Middle frontal gyrus (tissue), 1 donor: ENCODE measurements at regions not wholly inside any gene's neighbourhood (a gene's known extent, or its start where the extent isn't known, plus 50 kb on each side); places are given as distances from the start of the nearest gene placed in this dataset.
"Not testable (repeated sequence)": the region's sequence is repeated elsewhere in the genome, so short reads cannot be mapped to it uniquely, and the experiment has no call there.

ENCODE experiments used
- DNase-seq: peaks from one replicate; pipeline ENCODE4 v3.0.0-alpha.2; 2015; ENCODE audit warnings: low spot score; ENCODE audit errors: extremely low spot score

- DNase-seq, result no peak
Observed at GRCh38 chr4:158053086-158053485, 119.7 kb downstream of the GASK1B start.

GRCh38 chr4:158051401-158052235 lies 121.2 kb downstream of the GASK1B start:
- no peak for DNase-seq

GRCh38 chr4:158050942-158051341 lies 121.9 kb downstream of the GASK1B start:
- no peak for DNase-seq

- DNase-seq, result no peak
Observed at GRCh38 chr4:158046345-158046744, 126.5 kb downstream of the GASK1B start.

GRCh38 chr4:158043971-158044618 lies 128.7 kb downstream of the GASK1B start:
- no peak for DNase-seq

GRCh38 chr4:158042591-158043030 lies 130.2 kb downstream of the GASK1B start:
- DNase-seq, result no peak

- no peak for DNase-seq
Observed at GRCh38 chr4:158038718-158039117, 134.1 kb downstream of the GASK1B start.

- no peak for DNase-seq
Observed at GRCh38 chr4:158036998-158037397, 135.8 kb downstream of the GASK1B start.

GRCh38 chr4:158035662-158036195 lies 137.1 kb downstream of the GASK1B start:
- DNase-seq, result no peak

GRCh38 chr4:158033416-158034120 lies 139.3 kb downstream of the GASK1B start:
- no peak for DNase-seq

- no peak for DNase-seq
Observed at GRCh38 chr4:158032733-158033415, 140.0 kb downstream of the GASK1B start.

- not testable (repeated sequence) for DNase-seq
Observed at GRCh38 chr4:158028381-158028780, 144.4 kb downstream of the GASK1B start.

- no peak for DNase-seq
Observed at GRCh38 chr4:158025131-158025530, 147.7 kb downstream of the GASK1B start.

- no peak for DNase-seq
Observed at GRCh38 chr4:158020734-158021346, 152.0 kb downstream of the GASK1B start.

- DNase-seq, result no peak
Observed at GRCh38 chr4:158020176-158020575, 152.6 kb downstream of the GASK1B start.

GRCh38 chr4:158018831-158019230 lies 154.0 kb downstream of the GASK1B start:
- DNase-seq, result no peak

- no peak for DNase-seq
Observed at GRCh38 chr4:158018221-158018830, 154.5 kb downstream of the GASK1B start.

- no peak for DNase-seq
Observed at GRCh38 chr4:158016511-158016910, 156.3 kb downstream of the GASK1B start.

GRCh38 chr4:158015241-158015640 lies 157.6 kb downstream of the GASK1B start:
- DNase-seq, result no peak

GRCh38 chr4:158013858-158014257 lies 159.0 kb downstream of the GASK1B start:
- no peak for DNase-seq
